GM12891 (cell line): ENCODE measurements at regions not wholly inside any gene's neighbourhood (a gene's known extent, or its start where the extent isn't known, plus 50 kb on each side); places are given as distances from the start of the nearest gene placed in this dataset.
"Not testable (repeated sequence)": the region's sequence is repeated elsewhere in the genome, so short reads cannot be mapped to it uniquely, and the experiment has no call there.

ENCODE experiments used
- DNase-seq: peaks from one replicate; pipeline ENCODE4 v3.0.0; 2011; ENCODE audit warnings: low spot score; ENCODE audit not compliant: insufficient read length
- FAIRE-seq: peaks from 2 replicates; lab custom pipeline; 2011; peaks lifted over from hg19 to GRCh38; lab: Jason Lieb, UNC
- PAX5 ChIP-seq: IDR thresholded peaks from 2 replicates; pipeline ENCODE4 v1.6.1; 2011; ENCODE audit warnings: low read length, moderate library complexity, mild to moderate bottlenecking; ENCODE audit not compliant: insufficient read depth, severe bottlenecking
- POLR2A ChIP-seq: IDR thresholded peaks from 2 replicates; pipeline ENCODE4 v1.6.1; 2011; ENCODE audit warnings: low read depth, low read length, control low read depth
- POLR2AphosphoS5 ChIP-seq: IDR thresholded peaks from 2 replicates; pipeline ENCODE4 v1.6.1; 2011; ENCODE audit warnings: low read depth, low read length, control low read depth
- POU2F2 ChIP-seq: IDR thresholded peaks from 2 replicates; pipeline ENCODE4 v1.6.1; 2011; ENCODE audit warnings: low read depth, mild to moderate bottlenecking, control low read depth, low read length, moderate library complexity
- SPI1 ChIP-seq: IDR thresholded peaks from 2 replicates; pipeline ENCODE4 v1.6.1; 2011; ENCODE audit warnings: low read depth, low read length, control low read depth
- TAF1 ChIP-seq: IDR thresholded peaks from 2 replicates; pipeline ENCODE4 v1.6.1; 2011; ENCODE audit warnings: low read depth, low read length, control low read depth

DNA sequence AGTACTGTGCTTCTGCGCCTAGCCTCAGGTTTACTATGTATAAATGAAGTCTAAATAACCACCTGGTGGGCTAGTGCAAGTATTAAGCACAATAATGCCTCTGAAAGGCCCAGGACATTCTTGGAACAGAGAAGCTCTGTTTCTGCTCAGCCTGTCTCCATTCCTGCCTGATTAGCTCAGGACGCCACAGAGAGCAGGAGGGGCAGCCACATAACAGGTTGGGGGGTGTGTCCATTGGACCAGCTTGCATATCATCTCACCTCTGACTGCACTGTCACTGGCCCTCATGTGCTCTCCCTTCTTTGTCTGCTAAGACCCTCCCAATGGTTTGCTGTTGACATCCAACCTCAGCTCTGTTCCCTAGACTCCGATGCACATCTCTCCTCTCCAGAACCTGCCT is 52.8 kb upstream of the IKZF1 start:
- no peak for FAIRE-seq
- DNase-seq: no peak
- TF ChIP-seq PAX5 (no peak), POLR2A (no peak), POU2F2 (no peak), TAF1 (no peak), POLR2AphosphoS5 (no peak), SPI1 (no peak)

DNA sequence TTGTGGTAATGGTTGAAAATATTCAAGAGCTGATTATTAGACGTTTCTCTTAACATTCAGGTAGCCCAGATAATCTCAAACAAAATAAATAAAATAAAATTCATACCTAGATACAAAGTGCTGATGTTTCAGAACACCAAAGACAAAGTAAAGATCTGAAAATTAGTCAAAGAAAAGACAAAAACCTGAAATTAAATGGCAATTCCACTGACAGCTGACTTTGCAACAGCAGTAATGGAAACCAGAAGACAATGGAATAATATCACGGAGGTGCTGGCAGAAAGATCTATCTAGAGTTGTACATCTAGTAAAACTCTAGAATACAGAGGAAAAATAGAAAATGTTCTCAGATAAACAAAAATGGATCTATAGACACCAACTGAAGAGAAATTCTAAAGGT is 58.0 kb upstream of the IKZF1 start:
- FAIRE-seq (no peak), DNase-seq (no peak)
- TF ChIP-seq POLR2A: no peak

DNA sequence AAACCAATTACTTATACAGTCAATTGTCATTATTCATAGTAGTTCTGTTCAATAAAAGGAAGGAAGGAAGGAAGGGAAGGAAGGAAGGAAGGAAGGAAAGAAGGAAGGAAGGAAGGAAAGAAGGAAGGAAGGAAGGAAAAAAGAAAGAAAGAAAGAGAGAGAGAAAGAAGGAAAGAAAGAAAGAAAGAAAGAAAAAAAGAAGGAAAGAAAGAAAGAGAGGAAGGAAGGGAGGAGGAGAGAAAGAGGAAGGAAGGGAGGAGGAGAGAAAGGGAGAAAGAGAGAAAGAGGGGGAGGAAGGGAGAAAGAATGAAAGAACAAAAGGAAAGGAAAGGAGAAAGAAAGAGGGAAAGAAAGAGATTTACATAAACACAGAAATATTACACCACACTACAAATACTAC is 62.4 kb upstream of the IKZF1 start:
- not testable (repeated sequence) for FAIRE-seq, DNase-seq

DNA sequence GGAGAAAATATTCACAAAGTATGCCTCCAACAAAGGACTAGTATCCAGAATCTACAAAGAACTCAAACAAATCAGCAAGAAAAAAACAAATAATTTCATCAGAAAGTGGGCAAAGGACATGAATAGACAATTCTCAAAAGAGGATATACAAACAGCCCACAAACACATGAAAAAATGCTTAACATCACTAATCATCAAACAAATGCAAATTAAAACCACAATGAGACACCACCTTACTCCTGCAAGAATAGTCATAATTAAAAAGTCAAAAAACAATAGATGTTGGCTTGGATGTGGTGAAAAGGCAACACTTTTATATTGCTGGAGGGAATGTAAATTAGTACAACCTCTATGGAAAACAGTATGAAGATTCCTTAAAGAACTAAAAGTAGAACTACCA is 63.8 kb upstream of the IKZF1 start:
- FAIRE-seq, DNase-seq: not testable (repeated sequence)

DNA sequence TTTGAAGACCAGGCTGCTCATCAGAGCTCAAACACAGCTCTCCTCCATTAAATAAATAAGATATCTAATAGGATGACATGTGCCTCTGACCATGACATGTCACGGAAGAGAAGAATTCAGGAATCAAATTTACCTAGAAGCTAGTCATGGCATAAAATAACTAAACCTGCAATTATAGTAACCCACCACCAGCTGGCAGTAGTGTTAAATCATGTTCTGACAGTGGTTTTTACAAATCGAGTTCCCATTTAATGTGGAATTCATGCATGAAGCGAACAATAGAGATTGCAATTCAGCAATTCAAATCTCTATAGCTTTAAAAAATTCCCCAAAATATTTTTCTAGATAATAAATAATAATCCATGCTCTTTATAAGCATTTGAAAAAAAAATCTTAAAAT is 74.6 kb upstream of the IKZF1 start:
- DNase-seq (no peak), FAIRE-seq (peak; percentile 71)
- TF ChIP-seq TAF1: no peak
- TF ChIP-seq POU2F2: no peak
- TF ChIP-seq POLR2A: no peak
- TF ChIP-seq POLR2AphosphoS5: no peak
- TF ChIP-seq SPI1: no peak
- TF ChIP-seq PAX5: no peak

DNA sequence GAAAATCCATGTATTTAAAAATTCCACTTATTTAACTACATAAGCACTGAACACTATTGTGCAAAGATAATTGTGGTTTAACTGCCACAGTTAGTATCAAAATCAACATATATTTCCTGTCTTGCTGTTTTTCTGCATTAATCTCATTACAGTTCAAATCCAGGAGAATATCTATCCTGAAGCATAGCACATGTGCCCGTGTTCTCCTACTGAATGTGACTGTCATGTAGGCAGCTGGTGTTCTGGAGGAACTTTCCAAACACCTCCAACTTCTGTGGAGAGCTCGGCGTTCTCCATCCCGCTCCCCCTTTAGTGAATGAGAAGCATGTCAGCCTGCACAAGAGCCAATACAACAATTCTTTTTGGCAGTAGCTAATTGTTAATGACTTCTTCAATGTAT is 76.4 kb upstream of the IKZF1 start:
- FAIRE-seq (peak; percentile 9), DNase-seq (no peak)
- no peak for TF ChIP-seq TAF1
- no peak for TF ChIP-seq POLR2AphosphoS5
- no peak for TF ChIP-seq POU2F2
- no peak for TF ChIP-seq PAX5
- TF ChIP-seq POLR2A: no peak
- no peak for TF ChIP-seq SPI1

DNA sequence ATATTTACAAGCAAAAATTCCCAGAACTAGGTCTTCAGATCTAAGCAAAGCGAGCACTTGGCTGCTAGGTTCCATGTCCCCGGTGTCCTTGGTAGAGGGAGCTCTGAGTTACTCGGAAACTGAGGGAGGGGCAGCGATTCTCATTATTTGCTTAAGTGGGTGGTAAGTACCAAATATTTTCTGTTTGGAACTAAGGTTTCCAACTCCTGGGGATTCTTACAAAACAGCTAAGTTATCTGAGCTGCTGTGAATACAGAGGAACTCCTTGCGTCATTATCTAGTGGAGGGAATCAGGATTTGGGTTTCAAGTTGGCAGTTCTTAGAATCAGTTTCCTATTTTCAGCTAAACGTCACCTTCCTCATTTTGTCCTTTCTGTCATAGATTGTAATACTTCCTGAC is 76.8 kb upstream of the IKZF1 start:
- peak; percentile 63 for FAIRE-seq

DNA sequence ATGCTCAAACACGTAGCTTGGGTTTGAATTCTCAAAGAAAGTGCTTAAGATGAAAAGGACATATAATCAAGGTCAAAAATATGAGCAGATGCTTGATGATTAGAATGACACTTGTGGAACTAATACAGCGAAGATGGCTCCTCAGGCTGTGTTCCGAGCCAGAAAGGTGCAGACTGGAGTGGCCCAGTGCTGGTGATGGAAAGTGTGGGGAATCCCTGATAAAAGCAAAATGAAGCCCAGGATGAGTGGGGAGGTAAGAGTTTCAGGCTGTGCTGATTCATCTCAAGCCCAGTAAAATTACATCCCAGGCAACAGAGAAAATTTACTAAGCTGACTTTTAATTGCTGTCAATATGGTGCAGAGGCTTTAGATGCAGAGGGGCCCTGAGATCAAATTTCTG is 77.8 kb upstream of the IKZF1 start:
- FAIRE-seq (no peak), DNase-seq (no peak)
- TF ChIP-seq POU2F2 (no peak), PAX5 (no peak)

More for the DNA sequence above, 76.8 kb upstream of the IKZF1 start:
- TF ChIP-seq POLR2A (no peak), PAX5 (no peak), POLR2AphosphoS5 (no peak), TAF1 (no peak), POU2F2 (no peak), SPI1 (no peak)
- no peak for DNase-seq

DNA sequence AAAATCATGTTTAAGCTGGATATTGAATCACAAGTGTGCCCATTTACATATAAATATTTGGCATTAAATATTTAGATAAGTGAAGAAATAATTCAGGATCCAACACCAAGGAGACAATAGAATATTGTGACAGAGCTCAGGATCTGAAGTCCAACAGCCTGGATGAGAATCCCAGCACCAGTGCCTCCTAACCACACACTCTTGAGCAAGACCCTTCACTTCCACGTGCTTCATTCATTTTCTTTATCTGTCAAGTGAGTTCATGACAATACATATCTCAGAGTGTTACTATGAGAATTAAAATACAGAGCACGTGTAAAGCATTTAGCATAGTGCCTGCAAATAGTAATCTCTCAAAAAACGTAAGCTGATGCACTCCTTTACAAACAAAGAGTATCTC is 78.4 kb upstream of the IKZF1 start:
- TF ChIP-seq POU2F2 (no peak), POLR2A (no peak), POLR2AphosphoS5 (no peak), SPI1 (no peak), PAX5 (no peak), TAF1 (no peak)
- FAIRE-seq (no peak), DNase-seq (no peak)

DNA sequence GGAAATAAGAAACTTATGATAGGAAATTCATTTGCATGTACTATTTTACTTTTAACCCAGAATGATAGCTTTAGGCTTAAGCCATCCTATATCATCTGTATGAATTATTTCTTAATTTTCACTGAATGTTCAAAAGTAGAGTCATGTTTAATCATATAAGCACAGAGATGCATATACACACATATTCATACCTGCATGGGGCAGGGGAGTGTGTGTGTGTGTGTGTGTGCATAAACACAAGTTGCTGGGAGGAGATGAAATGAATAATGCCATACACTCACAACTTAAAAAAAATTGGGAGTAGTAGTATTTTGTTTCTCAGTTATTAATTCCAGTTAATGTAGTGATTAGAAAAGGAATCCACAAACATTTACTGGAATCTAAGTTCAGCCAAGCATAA is 83.1 kb upstream of the IKZF1 start:
- TF ChIP-seq SPI1: no peak
- no peak for TF ChIP-seq POU2F2
- TF ChIP-seq POLR2A: no peak
- no peak for TF ChIP-seq POLR2AphosphoS5
- no peak for TF ChIP-seq TAF1
- no peak for TF ChIP-seq PAX5
- FAIRE-seq (peak; percentile 40), DNase-seq (no peak)

DNA sequence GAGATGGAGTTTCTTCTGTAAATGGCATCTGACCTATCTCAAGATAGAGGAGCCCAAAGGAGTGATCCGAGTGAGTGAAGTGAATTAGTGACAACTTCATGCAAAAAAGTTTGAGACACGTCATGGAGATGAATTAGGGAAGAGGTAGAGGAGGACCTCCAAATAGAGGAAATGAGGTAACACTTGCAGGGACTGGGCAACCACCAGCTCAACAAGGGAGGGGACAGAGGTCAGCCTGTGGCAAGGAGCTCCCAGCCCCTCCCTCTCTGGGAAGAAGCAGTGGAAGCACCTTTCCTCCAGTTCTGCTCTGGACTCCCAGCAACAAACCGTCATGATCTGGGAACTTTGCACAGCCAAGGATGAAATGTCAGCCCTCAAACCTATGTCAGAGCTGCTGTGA is 83.5 kb upstream of the IKZF1 start:
- no peak for DNase-seq
- TF ChIP-seq POU2F2 (no peak), SPI1 (no peak), POLR2A (no peak), PAX5 (no peak), TAF1 (no peak)
- no peak for FAIRE-seq
